Calu3 (cell line): ENCODE measurements at regions not wholly inside any gene's neighbourhood (a gene's known extent, or its start where the extent isn't known, plus 50 kb on each side); places are given as distances from the start of the nearest gene placed in this dataset.

Source experiments
- BruUV-seq: library from RNA; stranded (reverse); fragments of 400-500 nt; replicated peaks from 2 replicates; lab custom pipeline; 2021; lab: Mats Ljungman, UMichigan
- CTCF ChIA-PET: fragments of 300-600 bp; sonication (Branson Sonifier 250); formaldehyde crosslinking; loops from one replicate; lab custom pipeline; 2022; ENCODE audit warnings: antibody characterized with exemption; lab: Charles Lee
- DNase-seq: peaks from one replicate; pipeline ENCODE4 v3.0.0; 2022
- H3K27ac Mint-ChIP-seq: one replicate; pipeline ENCODE4 v1.8.0; 2022; ENCODE audit warnings: mixed read lengths; ENCODE audit not compliant: unreplicated experiment
- H3K27me3 Mint-ChIP-seq: one replicate; pipeline ENCODE4 v1.8.0; 2022; ENCODE audit warnings: mixed read lengths; ENCODE audit not compliant: unreplicated experiment
- H3K36me3 Mint-ChIP-seq: one replicate; pipeline ENCODE4 v1.8.0; 2022; ENCODE audit warnings: mild to moderate bottlenecking, moderate library complexity, mixed read lengths; ENCODE audit not compliant: insufficient read depth, unreplicated experiment
- H3K4me1 Mint-ChIP-seq: one replicate; pipeline ENCODE4 v1.8.0; 2022; ENCODE audit warnings: mild to moderate bottlenecking, low read depth, mixed read lengths; ENCODE audit not compliant: unreplicated experiment
- H3K4me3 Mint-ChIP-seq: one replicate; pipeline ENCODE4 v1.8.0; 2022; ENCODE audit warnings: mild to moderate bottlenecking, low read depth, moderate library complexity, mixed read lengths; ENCODE audit not compliant: unreplicated experiment
- H3K9me3 Mint-ChIP-seq: one replicate; pipeline ENCODE4 v1.8.0; 2022; ENCODE audit warnings: low read depth, mixed read lengths; ENCODE audit not compliant: unreplicated experiment
- CTCF ChIP-seq: fragments of 200-600 bp; IDR thresholded peaks from one replicate; pipeline ENCODE4 v1.8.0; 2022; ENCODE audit warnings: antibody characterized with exemption; ENCODE audit not compliant: unreplicated experiment
- intact Hi-C: fragments of 100-400 bp; cut with micrococcal nuclease; formaldehyde crosslinking; loops from one replicate; pipeline ENCODE4 v1.10.0; 2022; ENCODE audit not compliant: unreplicated experiment

GRCh38 chr11:116052603-116053547 lies 548.7 kb upstream of the CADM1 start:
- H3K36me3 Mint-ChIP-seq = no peaks in the 10 kb centered on the region
- CTCF ChIA-PET = no interaction called here
- no TSS peak for BruUV-seq
- no peaks in the 10 kb centered on the region for H3K4me1 Mint-ChIP-seq
- no peak overlapping the region for H3K4me3 Mint-ChIP-seq
- H3K27me3 Mint-ChIP-seq = no peaks in the 10 kb centered on the region
- no peaks in the 10 kb centered on the region for H3K9me3 Mint-ChIP-seq
- no peak for DNase-seq
- H3K27ac Mint-ChIP-seq = no peak overlapping the region
- TF ChIP-seq CTCF = no peak
- intact Hi-C loops = no loop called here

GRCh38 chr11:116051494-116051893 lies 547.3 kb upstream of the CADM1 start:
- Mint-ChIP-seq H3K36me3 (no peaks in the 10 kb centered on the region), H3K4me1 (no peaks in the 10 kb centered on the region), H3K27ac (no peak overlapping the region), H3K9me3 (no peaks in the 10 kb centered on the region), H3K4me3 (no peak overlapping the region), H3K27me3 (no peaks in the 10 kb centered on the region)
- intact Hi-C loops = no loop called here
- TF ChIP-seq CTCF = no peak
- no peak for DNase-seq
- no TSS peak for BruUV-seq
- CTCF ChIA-PET = no interaction called here

- TF ChIP-seq CTCF = no peak
- Mint-ChIP-seq H3K4me1 (no peaks in the 10 kb centered on the region), H3K4me3 (no peak overlapping the region), H3K27ac (no peak overlapping the region), H3K27me3 (no peaks in the 10 kb centered on the region), H3K9me3 (no peaks in the 10 kb centered on the region), H3K36me3 (no peaks in the 10 kb centered on the region)
- CTCF ChIA-PET = no interaction called here
- DNase-seq = no peak
- intact Hi-C loops = no loop called here
- BruUV-seq = no TSS peak
Measured at GRCh38 chr11:116049383-116049782, 545.2 kb upstream of the CADM1 start.

- H3K9me3 Mint-ChIP-seq = peaks cover 4% of the 10 kb centered on the region
- intact Hi-C loops = no loop called here
- no peaks in the 10 kb centered on the region for H3K27me3 Mint-ChIP-seq
- CTCF ChIA-PET = no interaction called here
- H3K4me3 Mint-ChIP-seq = no peak overlapping the region
- BruUV-seq = no TSS peak
- no peaks in the 10 kb centered on the region for H3K4me1 Mint-ChIP-seq
- no peaks in the 10 kb centered on the region for H3K36me3 Mint-ChIP-seq
- DNase-seq = no peak
- TF ChIP-seq CTCF = no peak
- no peak overlapping the region for H3K27ac Mint-ChIP-seq
Measured at GRCh38 chr11:116046127-116046526, 541.9 kb upstream of the CADM1 start.
